GM13976 (cell line): ENCODE measurements at regions not wholly inside any gene's neighbourhood (a gene's known extent, or its start where the extent isn't known, plus 50 kb on each side); places are given as distances from the start of the nearest gene placed in this dataset.

Source experiments
- DNase-seq: peaks from one replicate; pipeline ENCODE4 v3.0.0; 2012; ENCODE audit warnings: low spot score
- in situ Hi-C: fragments of 300-500 bp; cut with MboI; formaldehyde crosslinking; loops from one replicate; pipeline ENCODE4 v1.12.0; 2022; ENCODE audit warnings: low sequenced_read_pairs, mixed read lengths, inconsistent platforms; ENCODE audit not compliant: unreplicated experiment
- TF ChIP-seq, protein P1 (sequence below): IDR thresholded peaks from 2 replicates; pipeline ENCODE4 v1.5.1; 2012; ENCODE audit warnings: borderline replicate concordance, mild to moderate bottlenecking; ENCODE audit not compliant: insufficient read depth; ENCODE audit errors: extremely low read depth, missing control alignments, control extremely low read depth

DNA sequence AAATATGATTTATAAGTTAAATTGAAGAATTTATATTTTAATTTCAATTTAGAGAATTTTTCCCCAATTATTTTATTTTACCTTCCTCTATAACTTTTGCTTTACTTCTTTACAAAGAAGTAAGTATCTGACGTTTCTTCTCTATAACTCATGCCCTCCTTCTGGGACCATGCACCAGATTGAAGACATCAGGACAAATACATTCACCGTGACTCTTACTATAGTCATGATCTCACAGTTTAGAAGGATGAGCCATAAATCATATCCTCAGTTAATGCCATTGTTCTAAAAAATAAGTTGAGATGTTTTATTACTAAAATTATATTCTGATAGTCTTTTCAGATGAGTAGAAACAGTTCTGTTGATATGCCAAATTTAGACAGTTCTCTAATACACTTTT is 279.3 kb downstream of the TMX3 start:
- no peak for DNase-seq
- TF ChIP-seq, protein P1, sequence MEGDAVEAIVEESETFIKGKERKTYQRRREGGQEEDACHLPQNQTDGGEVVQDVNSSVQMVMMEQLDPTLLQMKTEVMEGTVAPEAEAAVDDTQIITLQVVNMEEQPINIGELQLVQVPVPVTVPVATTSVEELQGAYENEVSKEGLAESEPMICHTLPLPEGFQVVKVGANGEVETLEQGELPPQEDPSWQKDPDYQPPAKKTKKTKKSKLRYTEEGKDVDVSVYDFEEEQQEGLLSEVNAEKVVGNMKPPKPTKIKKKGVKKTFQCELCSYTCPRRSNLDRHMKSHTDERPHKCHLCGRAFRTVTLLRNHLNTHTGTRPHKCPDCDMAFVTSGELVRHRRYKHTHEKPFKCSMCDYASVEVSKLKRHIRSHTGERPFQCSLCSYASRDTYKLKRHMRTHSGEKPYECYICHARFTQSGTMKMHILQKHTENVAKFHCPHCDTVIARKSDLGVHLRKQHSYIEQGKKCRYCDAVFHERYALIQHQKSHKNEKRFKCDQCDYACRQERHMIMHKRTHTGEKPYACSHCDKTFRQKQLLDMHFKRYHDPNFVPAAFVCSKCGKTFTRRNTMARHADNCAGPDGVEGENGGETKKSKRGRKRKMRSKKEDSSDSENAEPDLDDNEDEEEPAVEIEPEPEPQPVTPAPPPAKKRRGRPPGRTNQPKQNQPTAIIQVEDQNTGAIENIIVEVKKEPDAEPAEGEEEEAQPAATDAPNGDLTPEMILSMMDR = no peak
- in situ Hi-C loops = no loop called here

DNA sequence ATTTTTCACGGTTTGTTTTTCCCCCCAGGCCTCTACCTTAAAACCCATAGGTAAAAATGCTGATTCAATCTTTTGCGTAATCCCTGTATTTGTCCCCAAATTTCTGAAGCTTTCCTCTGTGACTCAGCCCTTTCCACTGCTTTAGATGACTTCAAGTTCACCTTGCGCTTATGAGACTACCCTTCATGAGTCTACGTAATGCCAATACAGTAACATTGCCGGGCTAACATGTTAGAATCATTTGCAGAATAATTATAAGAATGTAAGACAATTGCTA is 283.0 kb downstream of the TMX3 start:
- in situ Hi-C loops = no loop called here

DNA sequence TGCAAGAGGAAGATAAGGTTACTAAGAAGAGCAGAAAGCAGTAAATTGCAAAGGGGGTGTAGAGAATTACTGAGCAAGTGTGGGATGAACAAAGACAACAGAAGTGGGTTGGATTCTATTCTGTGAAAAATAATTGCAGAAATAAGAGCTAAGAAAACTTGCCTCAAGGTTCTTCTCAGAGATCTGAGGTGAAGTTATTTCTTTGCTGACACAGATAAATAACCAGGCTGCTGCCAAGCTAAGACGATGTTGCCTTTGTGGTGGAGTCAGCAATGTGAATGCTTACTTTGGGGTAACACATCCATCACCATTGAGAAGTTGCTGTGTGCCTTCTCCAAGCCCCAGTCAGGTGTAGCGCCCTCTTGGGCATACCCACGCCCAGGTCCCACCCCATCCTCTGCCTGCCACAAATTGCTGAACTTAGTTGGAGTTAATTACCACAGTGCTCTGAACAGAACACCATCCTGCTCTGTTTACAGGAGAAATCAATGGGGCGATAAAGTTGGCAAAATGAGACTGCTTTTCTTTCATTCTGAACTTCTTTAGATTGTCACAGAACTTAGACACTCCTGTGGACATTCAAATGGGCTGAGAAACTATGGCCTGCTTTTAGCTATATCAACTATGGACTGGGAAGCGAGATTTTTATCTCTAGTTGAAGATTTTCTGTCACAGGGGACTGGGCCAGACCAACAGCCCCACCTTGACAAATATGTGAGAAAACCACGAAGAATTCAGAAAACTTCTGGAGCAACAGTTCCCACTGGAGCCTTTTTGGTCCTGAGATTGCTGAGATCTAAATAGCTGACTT is 283.6 kb downstream of the TMX3 start:
- TF ChIP-seq, protein P1 = no peak
- in situ Hi-C loops = no loop called here

More for the DNA sequence above, 283.0 kb downstream of the TMX3 start:
- DNase-seq = no peak
- TF ChIP-seq, protein P1 = no peak

DNA sequence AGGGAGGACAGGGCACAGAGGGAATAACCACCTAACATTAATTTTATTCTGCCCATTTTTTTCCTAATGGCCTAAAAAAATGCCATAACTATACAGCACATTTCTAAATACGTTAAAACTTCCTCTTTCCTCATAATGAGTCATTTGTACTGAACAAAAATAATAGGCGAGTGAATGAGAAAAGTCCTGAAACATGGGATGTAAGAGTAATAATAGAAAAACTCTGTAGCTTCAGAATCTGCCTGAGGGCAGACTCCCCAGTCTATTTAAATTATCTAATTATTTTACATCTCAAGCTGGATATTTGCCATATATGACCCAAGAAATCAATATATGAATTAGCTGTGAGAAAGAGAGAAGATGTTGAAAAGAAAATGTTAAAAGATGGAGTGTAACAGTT is 285.1 kb downstream of the TMX3 start:
- DNase-seq = no peak
- in situ Hi-C loops = no loop called here
- TF ChIP-seq, protein P1 = no peak

More for the DNA sequence above, 283.6 kb downstream of the TMX3 start:
- no peak for DNase-seq

DNA sequence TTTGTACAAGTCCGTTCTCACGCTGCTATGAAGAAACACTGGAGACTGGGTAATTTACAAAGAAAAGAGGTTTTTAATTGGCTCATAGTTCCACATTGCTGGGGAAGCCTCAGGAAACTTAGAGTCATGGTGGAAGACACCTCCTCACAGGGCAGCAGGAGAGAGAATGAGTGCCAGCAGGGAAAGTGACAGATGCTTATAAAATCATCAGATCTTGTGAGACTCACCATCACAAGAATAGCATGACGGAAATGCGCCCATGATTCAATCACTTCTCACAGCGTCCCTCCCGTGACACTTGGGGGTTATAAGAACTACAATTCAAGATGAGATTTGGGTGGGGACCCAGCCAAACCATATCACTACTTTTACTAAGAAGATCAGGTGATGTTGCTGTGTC is 285.8 kb downstream of the TMX3 start:
- in situ Hi-C loops = no loop called here
- TF ChIP-seq, protein P1 = no peak
- DNase-seq = no peak

DNA sequence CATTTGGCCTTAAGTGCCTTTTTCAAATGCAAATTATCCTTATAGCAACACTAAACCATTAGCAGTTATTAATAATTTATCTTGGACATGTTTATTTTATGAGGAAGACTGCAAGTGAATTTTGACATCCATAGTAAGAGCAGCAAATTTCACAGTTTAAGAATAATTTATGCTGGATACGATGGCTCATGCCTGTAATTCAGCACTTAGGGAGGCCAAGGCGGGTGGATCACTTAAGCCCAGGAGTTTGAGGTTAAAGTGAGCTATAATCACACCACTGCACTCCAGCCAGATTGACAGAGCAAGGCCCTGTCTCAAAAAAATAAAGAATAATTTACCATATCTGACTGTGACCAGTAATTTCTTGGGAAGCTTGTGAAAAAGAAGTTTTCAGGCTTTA is 286.2 kb downstream of the TMX3 start:
- TF ChIP-seq, protein P1 = no peak
- in situ Hi-C loops = no loop called here
- no peak for DNase-seq
